Activated T-helper 1 cell treated with Interleukin-2 at 50 U/mL for 16 hours (primary cell): ENCODE measurements at regions not wholly inside any gene's neighbourhood (a gene's known extent, or its start where the extent isn't known, plus 50 kb on each side); places are given as distances from the start of the nearest gene placed in this dataset.
"Not testable (repeated sequence)": the region's sequence is repeated elsewhere in the genome, so short reads cannot be mapped to it uniquely, and the experiment has no call there.

Experiments used
- DNase-seq: peaks from one replicate; pipeline ENCODE4 v3.0.0-alpha.2; 2020; ENCODE audit warnings: low read depth

DNA sequence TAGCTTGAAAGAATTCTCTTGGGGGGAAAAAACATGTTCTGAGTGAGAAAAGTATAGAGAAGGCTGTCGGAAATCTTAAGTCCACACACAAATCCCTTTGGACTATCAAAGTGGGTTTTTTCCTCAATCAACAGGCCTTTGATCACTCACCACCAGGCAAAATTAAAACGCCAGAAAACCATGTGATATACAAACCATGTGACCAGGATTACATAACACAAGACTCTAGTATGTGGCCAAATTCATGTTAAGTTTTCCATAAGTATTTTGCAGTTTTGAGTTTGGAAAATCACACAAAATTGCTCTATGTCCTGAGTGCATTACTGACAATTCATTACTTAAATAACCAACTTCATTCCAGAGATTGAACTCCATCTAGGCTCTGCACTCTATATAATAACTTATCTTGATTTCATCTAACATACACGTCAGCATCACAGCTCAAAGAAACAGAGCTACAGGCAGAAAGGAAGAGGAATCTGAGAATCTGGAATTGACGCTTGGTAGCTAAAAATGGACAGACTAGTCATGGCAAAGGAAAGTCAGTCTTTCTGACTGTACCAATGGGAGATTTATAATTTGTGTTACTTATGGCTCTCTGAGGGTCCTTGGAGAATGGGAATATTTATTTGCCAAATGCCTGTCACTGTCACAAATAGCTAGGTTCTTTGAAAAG, 383.5 kb downstream of the SFMBT2 start:
- no peak for DNase-seq

DNA sequence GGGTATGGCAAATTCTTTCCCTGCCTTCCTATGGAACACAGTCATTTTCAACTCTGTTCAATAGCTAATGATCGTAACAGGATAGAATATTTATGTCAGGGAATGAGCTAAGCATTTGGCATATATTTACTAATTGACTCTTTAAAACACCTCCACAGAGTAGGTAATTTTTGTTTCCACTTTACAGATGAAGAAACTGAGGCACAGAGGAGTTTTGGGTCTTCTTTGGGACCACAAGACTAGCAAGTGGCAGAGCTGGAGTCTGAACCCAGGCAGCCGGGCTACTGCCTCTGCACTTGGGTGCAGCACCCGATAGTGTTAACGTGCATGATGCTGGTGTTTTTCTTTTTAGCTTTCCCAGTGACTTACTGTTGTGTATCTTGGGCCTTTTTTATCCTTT, 384.0 kb downstream of the SFMBT2 start:
- no peak for DNase-seq

DNA sequence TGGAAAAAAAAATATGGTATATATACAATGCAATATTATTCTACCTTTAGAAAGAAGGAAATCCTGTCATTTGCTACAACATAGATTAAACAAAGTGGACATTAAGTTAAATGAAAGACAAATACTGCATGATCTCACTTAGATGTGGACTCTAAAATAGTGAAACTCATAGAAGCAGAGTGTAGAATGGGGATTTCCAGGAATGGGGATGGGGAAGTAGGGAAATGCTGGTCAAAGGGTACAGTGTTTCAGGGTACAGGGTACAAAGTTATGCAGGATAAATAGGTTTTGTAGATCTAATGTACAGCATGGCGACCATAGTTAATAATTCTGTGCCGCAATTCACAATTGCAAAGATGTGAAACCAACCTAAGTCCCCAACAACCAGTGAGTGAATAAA, 385.5 kb downstream of the SFMBT2 start:
- no peak for DNase-seq

DNA sequence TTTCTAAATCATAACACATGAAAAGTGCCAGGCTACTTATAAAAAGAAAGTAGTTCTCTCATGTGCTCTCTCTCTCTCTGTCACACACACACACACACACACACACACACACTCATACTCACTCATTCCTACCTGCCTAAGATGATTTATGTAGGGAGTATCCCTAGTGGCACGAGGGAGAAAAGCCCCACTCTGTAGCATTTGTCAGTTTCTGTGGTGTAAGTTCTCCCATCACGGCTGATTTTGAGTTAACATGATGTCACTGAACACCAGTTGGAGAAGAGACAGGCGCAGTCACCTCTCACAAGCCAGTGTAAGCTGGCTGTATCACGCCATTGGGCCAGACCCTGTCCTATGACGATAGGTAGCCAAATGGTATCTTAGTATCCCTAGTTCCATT, 395.4 kb downstream of the SFMBT2 start:
- no peak for DNase-seq

DNA sequence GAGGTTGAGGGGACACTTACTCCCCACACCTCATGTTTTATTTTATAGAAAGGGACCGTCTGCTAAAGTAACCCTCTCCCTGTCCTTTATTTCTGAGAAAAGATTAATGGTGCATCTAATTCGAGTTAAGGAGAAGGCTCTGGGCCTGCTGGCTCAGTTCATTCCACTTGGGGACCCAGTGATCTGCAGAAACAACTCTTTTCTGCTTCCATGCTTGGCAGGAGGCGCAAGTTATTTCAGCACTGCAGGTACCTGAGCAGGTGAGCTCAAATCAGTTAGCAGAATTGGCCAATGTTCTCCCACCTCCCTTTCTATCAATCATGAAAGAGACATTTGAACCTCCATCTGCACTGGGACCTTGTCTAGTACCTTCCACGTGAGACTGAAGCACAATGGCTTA, 396.1 kb downstream of the SFMBT2 start:
- DNase-seq = no peak

DNA sequence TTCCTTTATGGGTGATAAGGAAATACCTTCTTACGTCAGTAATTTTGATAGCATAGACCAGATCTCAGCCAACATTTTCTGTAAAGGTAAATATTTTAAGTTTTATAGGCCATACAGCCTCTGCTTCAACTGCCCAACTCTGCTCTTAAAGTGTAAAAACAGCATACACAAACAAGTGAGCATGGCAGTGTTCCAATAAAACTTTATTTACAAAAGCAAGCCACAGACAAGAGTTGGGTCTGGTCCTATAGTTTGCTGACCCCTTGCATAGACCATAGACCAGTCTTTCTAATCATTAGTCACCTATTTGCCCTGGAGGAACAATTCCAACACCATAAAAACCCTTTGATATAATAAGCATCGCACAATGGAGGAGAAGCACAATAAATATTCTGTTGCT, 398.8 kb downstream of the SFMBT2 start:
- no peak for DNase-seq

DNA sequence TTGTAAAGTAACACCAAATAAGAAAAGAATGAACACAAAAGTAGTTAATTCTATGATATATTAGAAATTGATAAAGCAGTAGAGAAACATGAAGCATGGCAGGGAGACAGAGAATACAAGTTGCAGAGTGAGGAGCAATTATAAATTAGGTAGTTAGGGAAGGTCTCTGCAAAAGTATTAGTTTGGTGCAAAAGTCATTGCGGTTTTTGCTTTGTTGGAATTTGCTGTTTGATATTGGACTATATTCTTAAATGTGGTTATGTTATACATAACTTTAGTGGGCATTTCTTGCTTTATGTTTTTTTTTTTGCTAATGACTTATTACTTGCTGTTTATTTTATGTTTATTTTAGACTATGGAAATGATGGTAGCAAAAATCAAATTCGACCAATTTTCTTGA, 402.2 kb downstream of the SFMBT2 start:
- no peak for DNase-seq

DNA sequence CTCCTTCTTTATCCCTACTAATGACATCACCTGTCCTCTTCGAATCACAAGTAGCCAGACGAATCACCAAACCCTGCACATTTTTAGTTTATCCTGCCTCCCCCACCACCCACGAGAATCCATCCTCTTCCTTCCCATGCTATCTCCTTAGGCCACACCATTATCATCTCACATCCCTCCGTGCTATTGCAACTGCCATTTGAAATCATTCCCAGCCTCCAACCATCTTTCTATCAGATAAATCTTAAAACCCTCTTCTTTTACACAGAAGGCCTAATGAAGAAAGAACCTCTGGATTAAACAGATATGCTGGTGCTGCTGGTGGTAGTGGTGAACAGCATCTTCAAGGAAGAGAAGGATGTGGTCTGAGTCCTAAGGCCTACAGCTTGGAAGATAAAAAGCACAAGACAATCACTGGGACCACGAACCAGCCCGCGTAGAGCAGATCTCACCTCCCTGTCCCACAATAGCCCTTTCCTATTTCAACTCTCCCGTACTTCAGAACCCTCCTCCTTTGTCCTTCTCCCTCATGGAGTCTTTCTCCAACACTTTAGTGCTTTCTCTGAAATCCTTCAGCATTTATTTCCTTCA, 403.1 kb downstream of the SFMBT2 start:
- DNase-seq = no peak

DNA sequence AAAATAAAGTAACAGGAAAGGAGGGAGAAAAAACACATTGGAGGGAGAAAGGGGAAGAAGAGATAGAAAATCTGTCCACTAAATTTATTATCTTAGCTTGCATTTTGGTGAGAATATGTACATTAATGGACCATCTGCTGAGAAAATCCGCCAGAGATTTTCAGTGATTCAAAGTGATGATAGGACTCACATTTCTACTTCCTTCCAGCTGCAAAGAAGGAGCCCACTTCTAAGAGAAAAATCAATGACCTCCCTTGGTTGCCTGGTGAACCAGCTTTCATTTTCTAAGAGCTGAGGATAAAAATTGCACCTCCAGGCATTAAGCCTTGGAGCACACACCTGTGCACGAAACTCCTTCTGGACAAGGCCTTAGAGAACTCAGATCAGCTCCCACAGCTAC, 404.3 kb downstream of the SFMBT2 start:
- no peak for DNase-seq

DNA sequence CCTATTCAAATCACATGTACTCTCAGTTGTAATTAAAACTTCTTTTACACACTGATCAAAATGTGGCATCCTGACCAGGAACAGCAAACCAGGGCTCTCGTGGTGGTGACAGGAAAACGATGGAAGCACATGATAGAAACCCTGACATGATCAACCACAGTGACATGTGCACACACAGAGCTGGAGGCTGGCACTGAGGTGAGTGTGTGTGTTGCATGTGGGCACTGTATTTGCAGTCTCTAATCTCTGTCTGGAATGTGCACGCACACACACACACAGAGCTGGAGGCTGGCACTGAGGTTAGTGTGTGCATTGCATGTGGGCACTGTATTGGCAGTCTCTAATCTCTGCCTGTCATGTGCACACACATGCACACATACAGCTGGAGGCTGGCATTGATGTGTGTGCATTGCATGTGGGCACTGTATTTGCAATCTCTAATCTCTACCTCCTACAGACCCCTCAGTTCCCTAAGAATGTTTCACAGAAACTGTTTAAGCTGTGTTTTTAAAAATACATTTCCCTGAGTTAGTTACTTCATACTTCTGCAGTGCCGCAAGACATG, 406.9 kb downstream of the SFMBT2 start:
- DNase-seq = no peak

DNA sequence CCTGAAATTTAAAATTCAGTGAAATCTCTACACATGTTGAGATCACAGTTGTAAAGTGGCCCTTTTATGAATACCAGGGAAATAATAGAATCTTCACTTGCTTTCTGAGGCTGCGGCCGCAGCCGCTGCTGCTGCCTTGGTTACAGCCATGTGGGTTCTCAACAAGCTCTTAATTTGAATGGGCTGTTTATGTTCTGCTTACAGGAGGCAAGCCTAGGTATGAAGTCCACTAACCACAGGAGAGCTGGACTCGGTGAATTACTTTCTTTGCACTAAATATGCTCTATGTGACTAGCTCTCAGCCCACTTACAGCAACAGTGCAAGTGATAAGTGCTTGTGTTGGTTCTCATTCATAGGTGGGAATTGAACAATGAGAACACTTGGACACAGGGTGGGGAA, 410.8 kb downstream of the SFMBT2 start:
- DNase-seq = no peak

DNA sequence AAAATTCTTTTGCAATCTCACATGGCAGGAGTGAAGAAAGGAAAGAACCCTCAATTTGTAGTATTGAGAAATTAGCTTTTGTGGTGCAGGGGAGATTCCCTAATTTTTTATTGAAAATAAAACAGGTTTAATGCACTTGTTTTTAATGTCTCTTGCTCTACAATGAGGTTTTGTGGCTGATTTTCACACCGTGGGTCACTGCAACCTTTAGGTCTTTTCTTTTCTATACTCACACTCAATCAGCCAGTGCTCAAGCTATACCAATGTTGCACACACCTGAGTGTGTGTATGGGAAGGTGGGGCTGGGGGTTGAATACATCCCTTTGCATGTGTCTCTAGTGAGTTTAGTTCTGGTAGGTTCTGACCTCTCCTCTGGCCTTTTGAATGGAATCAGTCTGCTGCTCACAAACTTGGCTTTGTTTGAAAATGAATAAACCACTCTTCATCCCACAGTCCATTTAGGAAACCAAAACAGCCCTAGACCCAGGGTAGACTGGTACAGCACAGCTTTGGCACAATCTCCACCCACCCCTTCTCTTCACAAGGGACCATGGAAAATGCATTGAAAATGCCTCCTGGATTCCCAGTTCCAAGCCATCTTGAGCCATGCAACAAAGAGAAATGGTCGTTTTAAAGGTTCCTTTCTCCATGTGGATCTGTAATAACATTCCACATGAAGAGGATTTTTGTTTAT, 411.5 kb downstream of the SFMBT2 start:
- DNase-seq = no peak

DNA sequence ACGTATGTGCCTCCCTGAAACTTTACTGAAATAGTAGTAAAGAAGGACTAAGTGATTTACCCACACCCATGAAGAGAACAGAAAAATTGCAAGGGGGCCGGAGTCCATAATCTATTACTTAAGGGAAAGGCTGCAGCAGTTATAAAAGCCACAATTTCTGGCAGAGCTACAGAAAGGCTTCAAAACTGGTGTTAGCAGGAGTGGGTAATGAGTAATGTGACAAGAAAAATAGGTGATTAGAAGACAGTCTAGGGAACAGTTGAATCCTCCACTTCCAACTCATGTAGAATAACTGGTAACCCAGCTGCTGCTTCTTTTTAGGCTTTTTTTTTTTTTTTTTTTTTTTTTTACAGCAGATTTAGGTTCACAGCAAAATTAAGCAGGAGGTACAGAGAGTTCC, 413.3 kb downstream of the SFMBT2 start:
- DNase-seq = no peak

DNA sequence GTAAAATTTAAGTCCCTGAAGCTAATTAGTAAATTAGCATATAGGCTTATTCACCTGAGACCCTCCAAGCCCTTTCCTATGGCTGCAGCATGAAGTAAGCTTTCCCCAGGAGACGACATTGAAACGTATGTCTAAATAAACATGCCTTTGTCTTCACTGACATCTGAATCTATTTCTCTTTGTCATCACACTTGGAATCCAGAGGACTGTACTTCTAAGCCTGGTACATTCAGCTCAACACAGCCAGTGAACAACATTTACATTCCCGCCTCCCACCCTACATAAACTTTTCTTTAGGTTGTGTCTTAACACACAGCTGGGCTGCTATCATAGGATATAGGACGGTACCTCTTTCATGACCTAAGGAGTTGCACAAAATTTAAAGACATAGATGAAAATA, 414.4 kb downstream of the SFMBT2 start:
- no peak for DNase-seq

DNA sequence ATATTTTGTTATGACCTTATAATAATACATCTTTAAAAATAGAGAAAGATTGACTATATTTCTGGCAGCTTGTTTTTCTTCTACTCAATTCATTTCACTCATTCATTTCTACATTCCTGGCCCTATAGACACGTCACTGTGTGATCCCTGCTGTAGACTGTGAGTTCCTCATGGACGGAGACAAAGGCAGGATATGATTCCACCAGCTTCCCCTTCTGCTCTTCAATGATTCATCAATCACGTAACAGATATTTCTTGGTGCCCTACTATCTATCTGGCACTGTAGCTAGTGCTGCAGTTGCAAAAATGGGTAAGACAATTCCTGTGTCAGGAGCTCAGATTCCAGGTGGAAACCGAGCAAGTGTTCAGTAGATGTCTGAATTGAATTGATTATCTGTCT, 415.0 kb downstream of the SFMBT2 start:
- no peak for DNase-seq

DNA sequence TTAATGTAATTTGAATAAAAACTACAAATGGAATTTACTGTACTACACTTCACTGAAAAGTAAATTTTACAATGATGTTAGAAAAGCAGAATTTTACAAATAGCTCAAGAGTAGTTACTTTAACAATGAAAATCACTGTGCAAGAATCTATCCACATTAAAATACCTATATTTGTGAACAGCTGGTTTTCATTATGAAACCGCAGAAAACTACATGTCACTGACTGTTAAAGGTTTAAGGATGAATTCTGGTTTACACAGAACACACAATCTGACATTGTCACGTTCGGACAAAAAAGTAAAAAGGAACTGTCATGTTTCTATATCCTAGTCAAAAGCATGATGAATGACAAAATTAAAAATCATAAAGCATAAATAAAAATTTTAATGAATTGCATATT, 415.3 kb upstream of the PRKCQ start:
- no peak for DNase-seq

DNA sequence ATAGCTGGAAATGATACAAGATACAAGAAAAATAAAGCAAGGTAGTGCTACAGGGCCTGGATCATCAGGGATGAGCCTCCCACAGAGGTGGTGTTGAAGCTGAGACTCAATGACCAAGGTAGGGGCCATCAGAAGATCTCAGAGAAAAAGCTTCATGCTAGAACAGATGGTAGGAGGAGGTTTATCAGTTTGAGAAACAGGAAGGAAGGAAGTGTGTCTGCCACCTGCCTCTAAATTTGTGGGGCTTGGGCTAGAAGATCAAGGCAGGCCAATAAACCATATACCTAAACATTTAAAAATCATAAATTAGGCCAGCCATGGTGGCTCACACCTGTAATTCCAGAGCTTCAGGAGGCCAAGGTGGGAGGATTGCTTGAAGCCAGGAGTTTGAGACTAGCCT, 410.8 kb upstream of the PRKCQ start:
- DNase-seq = no peak

DNA sequence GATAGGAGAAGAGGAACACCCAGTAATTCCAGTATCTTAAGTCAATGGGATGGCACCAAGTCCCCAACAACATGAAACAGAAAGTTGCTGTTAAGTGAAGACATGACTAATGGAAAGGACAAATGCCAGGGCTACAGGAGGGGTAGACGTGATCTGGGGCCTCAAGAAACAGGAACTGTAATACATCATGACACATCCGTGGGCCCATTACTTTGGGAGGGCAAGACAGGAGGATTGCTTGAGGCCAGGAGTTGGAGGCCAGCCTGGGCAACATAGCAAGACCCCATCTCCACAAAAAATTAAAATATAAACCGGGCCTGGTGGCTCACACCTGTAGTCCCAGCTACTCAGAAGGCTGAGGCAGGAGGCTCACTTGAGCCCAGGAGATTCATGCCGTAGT, 408.6 kb upstream of the PRKCQ start:
- no peak for DNase-seq

DNA sequence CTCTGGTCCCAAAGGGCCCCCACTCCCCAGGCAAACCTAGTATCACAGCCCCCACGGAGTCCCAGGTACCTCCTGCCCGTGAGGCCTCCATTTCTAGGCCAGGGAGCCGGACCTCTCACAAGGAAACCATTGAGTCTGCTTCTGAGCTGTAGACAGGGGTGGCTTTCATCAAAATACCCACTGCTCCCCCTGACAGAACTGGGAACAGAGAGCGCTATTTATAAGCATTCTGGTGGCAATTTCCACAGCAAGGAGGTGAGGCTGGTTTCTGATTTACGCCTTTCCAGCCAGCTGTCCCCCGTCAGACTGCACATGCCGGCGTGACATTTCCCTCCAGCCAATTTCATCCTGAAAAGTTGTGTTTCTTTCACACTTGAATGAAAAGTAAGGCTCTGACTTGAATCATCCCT, 407.5 kb upstream of the PRKCQ start:
- no peak for DNase-seq

DNA sequence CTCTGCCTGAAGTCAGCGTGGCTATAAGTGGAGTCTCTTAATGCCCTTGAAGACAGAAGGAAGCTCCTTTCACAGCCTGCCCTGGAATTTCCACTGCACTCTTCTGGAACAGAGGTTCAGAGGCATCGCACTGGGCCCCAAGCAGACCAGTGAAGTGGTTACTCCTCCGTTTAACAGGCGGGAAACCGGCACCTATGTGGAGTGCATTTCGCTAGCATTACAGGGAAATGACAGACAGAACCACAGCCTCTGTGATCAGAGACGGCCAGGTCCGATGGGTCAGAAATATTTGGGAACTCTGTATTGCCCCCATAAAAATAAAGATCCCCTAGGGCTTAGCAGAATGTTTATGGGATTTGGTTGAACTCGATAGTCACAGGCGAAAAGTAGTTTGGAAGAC, 406.9 kb upstream of the PRKCQ start:
- no peak for DNase-seq

DNA sequence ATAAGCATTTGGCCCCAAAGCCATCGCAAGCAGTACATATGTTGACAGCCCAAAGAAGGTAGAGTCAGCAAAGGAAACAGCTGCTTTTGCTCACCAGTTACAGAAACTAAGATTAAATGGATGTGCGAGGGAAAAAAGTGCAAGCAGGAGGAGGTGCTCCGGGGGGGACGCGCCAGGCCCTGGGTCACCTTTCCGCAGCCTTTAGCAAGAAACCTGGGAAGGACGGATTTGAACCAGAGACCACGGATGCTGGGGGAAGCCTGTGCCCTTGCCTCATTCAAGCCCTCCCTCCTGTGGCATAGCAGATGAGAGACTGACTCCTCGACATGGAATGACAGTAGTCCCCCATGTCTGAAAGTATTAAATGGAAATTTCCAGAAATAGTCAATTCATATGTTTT, 405.6 kb upstream of the PRKCQ start:
- DNase-seq = no peak

DNA sequence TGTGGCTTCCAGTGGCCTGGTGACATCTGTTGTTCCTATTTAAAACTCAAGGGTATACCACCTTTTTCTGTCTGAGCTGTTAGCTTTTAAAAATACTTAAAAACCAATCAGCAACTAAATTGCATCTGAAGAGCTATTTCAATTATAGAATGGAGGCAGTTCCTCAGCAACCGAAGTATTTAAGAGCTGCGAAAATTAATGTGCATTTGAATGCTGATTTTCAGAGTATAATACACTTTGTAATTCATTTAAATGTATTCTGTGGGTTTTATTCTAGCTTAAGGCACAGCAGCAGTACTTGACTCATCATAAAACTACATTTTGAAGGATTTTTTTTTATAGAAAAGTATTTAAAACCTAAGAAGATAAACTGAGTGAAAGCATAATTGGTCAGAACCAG, 404.9 kb upstream of the PRKCQ start:
- DNase-seq = no peak

DNA sequence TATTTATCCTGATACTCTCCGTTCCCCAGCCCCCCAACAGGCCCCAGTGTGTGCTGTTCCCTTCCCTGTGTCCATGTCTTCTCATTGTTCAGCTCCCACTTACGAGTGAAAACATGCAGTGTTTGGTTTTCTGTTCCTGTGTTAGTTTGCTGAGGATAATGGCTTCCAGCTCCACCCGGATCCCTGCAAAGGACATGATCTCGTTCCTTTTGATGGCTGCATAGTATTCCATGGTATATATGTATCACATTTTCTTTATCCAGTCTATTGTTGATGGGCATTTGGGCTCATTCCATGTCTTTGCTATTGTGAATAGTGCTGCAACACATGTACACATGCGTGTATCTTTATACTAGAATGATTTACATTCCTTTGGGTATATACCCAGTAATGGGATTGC, 403.9 kb upstream of the PRKCQ start:
- DNase-seq = not testable (repeated sequence)

DNA sequence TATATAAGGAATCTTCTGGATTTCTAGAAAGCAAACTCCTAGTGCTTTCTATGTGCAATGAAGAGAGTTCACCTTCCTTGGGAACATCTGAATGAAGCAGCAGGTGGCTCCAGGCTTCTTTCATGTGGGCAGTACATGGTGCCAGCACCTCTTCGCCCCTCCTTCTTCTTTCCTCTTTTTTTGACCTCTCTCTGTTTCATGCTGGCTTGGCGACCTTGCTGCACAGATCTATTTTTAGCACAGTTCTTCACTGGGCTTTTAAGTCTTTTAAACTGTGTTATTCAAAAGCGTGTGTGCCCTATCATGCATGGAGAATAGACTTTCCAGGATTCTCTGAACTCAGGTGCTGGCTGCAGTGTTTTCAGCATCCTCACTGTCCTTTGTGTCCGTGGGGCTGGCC, 400.3 kb upstream of the PRKCQ start:
- no peak for DNase-seq
